CD8-positive, alpha-beta memory T cell (primary cell): ENCODE measurements at regions not wholly inside any gene's neighbourhood (a gene's known extent, or its start where the extent isn't known, plus 50 kb on each side); places are given as distances from the start of the nearest gene placed in this dataset.
"Not testable (repeated sequence)": the region's sequence is repeated elsewhere in the genome, so short reads cannot be mapped to it uniquely, and the experiment has no call there.

Experiments
- CTCF ChIA-PET: fragments of 350-600 bp; sonication (Branson Sonifier 250); formaldehyde crosslinking; loops from one replicate; lab custom pipeline; 2021; ENCODE audit warnings: antibody characterized with exemption; lab: Charles Lee
- POLR2A ChIA-PET: fragments of 350-600 bp; sonication (Branson Sonifier 250); formaldehyde crosslinking; loops from one replicate; lab custom pipeline; 2021; ENCODE audit warnings: antibody characterized with exemption; lab: Charles Lee
- DNase-seq, 5 donors: peaks; one replicate each; pipeline versions ENCODE4 v3.0.0 to v3.0.0-alpha.2; 2020 to 2022; ENCODE audit warnings: mixed read lengths in 1 of 5
- H3K27ac ChIP-seq: one replicate; pipeline ENCODE4 v1.7.0; 2013; ENCODE audit warnings: low read depth, mild to moderate bottlenecking, low read length, moderate library complexity
- H3K27me3 ChIP-seq: 2 replicates; pipeline ENCODE4 v1.7.0; 2013; ENCODE audit warnings: low read length, mild to moderate bottlenecking; ENCODE audit not compliant: insufficient read depth, poor library complexity, severe bottlenecking
- H3K36me3 ChIP-seq: 2 replicates; pipeline ENCODE4 v1.7.0; 2013; ENCODE audit warnings: mild to moderate bottlenecking, low read length, moderate library complexity; ENCODE audit not compliant: insufficient read depth
- H3K4me1 ChIP-seq: 2 replicates; pipeline ENCODE4 v1.7.0; 2013; ENCODE audit warnings: mild to moderate bottlenecking, low read length, moderate library complexity; ENCODE audit not compliant: insufficient read depth
- H3K4me3 ChIP-seq: 2 replicates; pipeline ENCODE4 v1.7.0; 2013; ENCODE audit warnings: mild to moderate bottlenecking, low read length
- H3K9me3 ChIP-seq: 2 replicates; pipeline ENCODE4 v1.7.0; 2013; ENCODE audit warnings: mild to moderate bottlenecking, low read length
- H3K27ac Mint-ChIP-seq, 8 donors: one replicate each; pipeline ENCODE4 v1.8.0; 2020 to 2021; ENCODE audit warnings: mixed read lengths in 8 of 8, mild to moderate bottlenecking in 6 of 8, inconsistent platforms in 3 of 8, moderate library complexity in 3 of 8
- H3K27me3 Mint-ChIP-seq, 2 donors: one replicate each; pipeline ENCODE4 v1.8.0; 2020 to 2021; ENCODE audit warnings: mixed read lengths in 2 of 2, mild to moderate bottlenecking in 1 of 2, moderate library complexity in 1 of 2
- H3K36me3 Mint-ChIP-seq, 3 donors: one replicate each; pipeline ENCODE4 v1.8.0; 2020 to 2021; ENCODE audit warnings: mixed read lengths in 3 of 3, inconsistent platforms in 1 of 3, mild to moderate bottlenecking in 1 of 3
- H3K4me1 Mint-ChIP-seq, 3 donors: one replicate each; pipeline ENCODE4 v1.8.0; 2020 to 2021; ENCODE audit warnings: mixed read lengths in 3 of 3, inconsistent platforms in 1 of 3, mild to moderate bottlenecking in 1 of 3
- H3K4me3 Mint-ChIP-seq, 7 donors: one replicate each; pipeline ENCODE4 v1.8.0; 2020 to 2021; ENCODE audit warnings: mixed read lengths in 7 of 7, mild to moderate bottlenecking in 6 of 7, moderate library complexity in 4 of 7, inconsistent platforms in 2 of 7
- H3K9me3 Mint-ChIP-seq, 5 donors: one replicate each; pipeline ENCODE4 v1.8.0; 2020 to 2022; ENCODE audit warnings: mixed read lengths in 5 of 5, mild to moderate bottlenecking in 3 of 5, moderate library complexity in 2 of 5, inconsistent platforms in 1 of 5

- POLR2A ChIA-PET: interaction anchor here (0.6 kb wide), 1 partner anchor 36 kb away, joined by 3 read pairs; no protein-coding TSS in a partner anchor
- Histone ChIP-seq H3K27ac (no peak overlapping the region), H3K27me3 (no peaks in the 10 kb centered on the region), H3K36me3 (no peaks in the 10 kb centered on the region), H3K9me3 (no peaks in the 10 kb centered on the region), H3K4me3 (no peak overlapping the region), H3K4me1 (no peaks in the 10 kb centered on the region)
- peaks cover 0 to 3% (median 0%) of the 10 kb centered on the region in 3 donors for H3K4me1 Mint-ChIP-seq
- CTCF ChIA-PET: no interaction called here
- peaks cover 7 to 8% of the 10 kb centered on the region in 2 donors for H3K27me3 Mint-ChIP-seq
- no peak overlapping the region for H3K27ac Mint-ChIP-seq
- peaks cover 0 to 8% (median 2%) of the 10 kb centered on the region in 3 donors for H3K36me3 Mint-ChIP-seq
- peaks cover 0 to 2% (median 0%) of the 10 kb centered on the region in 5 donors for H3K9me3 Mint-ChIP-seq
- H3K4me3 Mint-ChIP-seq: no peak overlapping the region
- DNase-seq: no peak
Observed at GRCh38 chr10:22801785-22802184, 87.4 kb upstream of the PIP4K2A start.

DNA sequence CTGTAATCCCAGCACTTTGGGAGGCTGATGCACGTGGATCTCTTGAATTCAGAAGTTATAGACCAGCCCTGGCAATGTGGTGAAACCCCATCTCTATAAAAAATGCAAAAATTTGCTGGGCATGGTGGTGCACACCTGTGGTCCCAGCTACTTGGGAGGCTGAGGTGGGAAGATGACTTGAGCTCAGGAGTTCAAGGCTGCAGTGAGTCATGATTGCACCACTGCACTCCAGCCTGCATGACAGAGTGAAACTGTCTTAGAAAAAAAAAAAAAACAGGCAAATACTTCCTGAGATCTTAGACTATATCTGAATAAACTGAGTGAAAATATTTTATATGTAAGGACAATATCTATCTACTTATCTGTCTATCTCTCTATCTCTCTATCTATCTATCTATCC, 83.4 kb upstream of the PIP4K2A start:
- H3K4me1 Mint-ChIP-seq, H3K9me3 ChIP-seq, DNase-seq, H3K9me3 Mint-ChIP-seq, POLR2A ChIA-PET, H3K27me3 ChIP-seq, CTCF ChIA-PET, H3K27ac Mint-ChIP-seq, H3K36me3 ChIP-seq, H3K36me3 Mint-ChIP-seq, H3K4me3 Mint-ChIP-seq, H3K27ac ChIP-seq, H3K4me3 ChIP-seq, H3K4me1 ChIP-seq: not testable (repeated sequence)
- H3K27me3 Mint-ChIP-seq: peaks cover 20% of the 10 kb centered on the region in 2 donors

- POLR2A ChIA-PET: no interaction called here
- H3K4me1 Mint-ChIP-seq: no peaks in the 10 kb centered on the region
- CTCF ChIA-PET: no interaction called here
- H3K36me3 Mint-ChIP-seq: peaks cover 0 to 15% (median 1%) of the 10 kb centered on the region in 3 donors
- no peak overlapping the region for H3K4me3 ChIP-seq
- H3K27ac ChIP-seq: no peak overlapping the region
- H3K4me3 Mint-ChIP-seq: no peak overlapping the region
- H3K27me3 ChIP-seq: no peaks in the 10 kb centered on the region
- H3K9me3 ChIP-seq: no peaks in the 10 kb centered on the region
- peaks cover 19 to 25% of the 10 kb centered on the region in 2 donors for H3K27me3 Mint-ChIP-seq
- H3K27ac Mint-ChIP-seq: no peak overlapping the region
- no peak for DNase-seq
- no peaks in the 10 kb centered on the region for H3K9me3 Mint-ChIP-seq
- no peaks in the 10 kb centered on the region for H3K4me1 ChIP-seq
- H3K36me3 ChIP-seq: no peaks in the 10 kb centered on the region
Observed at GRCh38 chr10:22795546-22795945, 81.2 kb upstream of the PIP4K2A start.

DNA sequence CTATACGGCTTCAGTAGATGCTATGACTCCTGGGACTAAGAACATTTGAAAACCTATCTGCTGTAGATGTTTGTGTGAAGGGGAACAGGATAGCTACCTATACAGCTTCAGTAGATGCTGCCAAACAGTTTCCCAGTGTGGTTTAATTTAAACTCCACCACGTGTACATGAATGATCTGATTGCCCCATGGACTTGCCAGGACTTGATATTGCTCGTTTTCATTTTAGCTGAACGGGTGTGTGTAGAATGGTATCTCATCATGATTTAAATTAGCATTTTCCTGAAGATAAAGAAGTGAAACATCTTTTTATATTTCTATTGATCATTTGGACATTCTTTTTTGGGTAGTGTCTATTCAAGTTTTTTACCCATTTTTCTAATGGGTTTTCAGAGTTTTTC, 77.8 kb upstream of the PIP4K2A start:
- no peak overlapping the region for H3K27ac Mint-ChIP-seq
- no peaks in the 10 kb centered on the region for H3K9me3 Mint-ChIP-seq
- H3K4me3 ChIP-seq: no peak overlapping the region
- DNase-seq: no peak
- H3K27me3 Mint-ChIP-seq: peaks cover 17 to 22% of the 10 kb centered on the region in 2 donors
- H3K27ac ChIP-seq: no peak overlapping the region
- no peaks in the 10 kb centered on the region for H3K9me3 ChIP-seq
- ChIA-PET CTCF (no interaction called here), POLR2A (no interaction called here)
- no peaks in the 10 kb centered on the region for H3K36me3 ChIP-seq
- no peaks in the 10 kb centered on the region for H3K27me3 ChIP-seq
- H3K36me3 Mint-ChIP-seq: peaks cover 0 to 14% (median 2%) of the 10 kb centered on the region in 3 donors
- no peaks in the 10 kb centered on the region for H3K4me1 ChIP-seq
- no peak overlapping the region for H3K4me3 Mint-ChIP-seq
- H3K4me1 Mint-ChIP-seq: no peaks in the 10 kb centered on the region

GRCh38 chr10:22791665-22792064, 77.3 kb upstream of the PIP4K2A start:
- H3K9me3 Mint-ChIP-seq: no peaks in the 10 kb centered on the region
- no peaks in the 10 kb centered on the region for H3K27me3 ChIP-seq
- no peaks in the 10 kb centered on the region for H3K36me3 ChIP-seq
- H3K27ac ChIP-seq: no peak overlapping the region
- H3K27ac Mint-ChIP-seq: no peak overlapping the region
- POLR2A ChIA-PET: no interaction called here
- H3K36me3 Mint-ChIP-seq: peaks cover 0 to 14% (median 2%) of the 10 kb centered on the region in 3 donors
- peaks cover 0 to 2% (median 0%) of the 10 kb centered on the region in 3 donors for H3K4me1 Mint-ChIP-seq
- peaks cover 17 to 22% of the 10 kb centered on the region in 2 donors for H3K27me3 Mint-ChIP-seq
- CTCF ChIA-PET: no interaction called here
- DNase-seq: no peak
- no peaks in the 10 kb centered on the region for H3K9me3 ChIP-seq
- H3K4me3 ChIP-seq: no peak overlapping the region
- H3K4me3 Mint-ChIP-seq: no peak overlapping the region
- H3K4me1 ChIP-seq: no peaks in the 10 kb centered on the region

GRCh38 chr10:22784668-22785067, 70.3 kb upstream of the PIP4K2A start:
- Mint-ChIP-seq H3K4me3 (no peak overlapping the region), H3K36me3 (no peaks in the 10 kb centered on the region), H3K9me3 (no peaks in the 10 kb centered on the region), H3K4me1 (peaks cover 0 to 7% (median 0%) of the 10 kb centered on the region in 3 donors), H3K27me3 (peaks cover 0 to 6% of the 10 kb centered on the region in 2 donors), H3K27ac (peak overlapping the region in 1 of 8 donors; percentile 29)
- H3K27ac ChIP-seq: no peak overlapping the region
- H3K4me1 ChIP-seq: no peaks in the 10 kb centered on the region
- no peaks in the 10 kb centered on the region for H3K36me3 ChIP-seq
- POLR2A ChIA-PET: interaction anchor here (0.6 kb wide), 1 partner anchor 982 kb away, joined by 3 read pairs; no protein-coding TSS in a partner anchor
- no peaks in the 10 kb centered on the region for H3K9me3 ChIP-seq
- no peak overlapping the region for H3K4me3 ChIP-seq
- DNase-seq: no peak
- CTCF ChIA-PET: no interaction called here
- H3K27me3 ChIP-seq: no peaks in the 10 kb centered on the region

DNA sequence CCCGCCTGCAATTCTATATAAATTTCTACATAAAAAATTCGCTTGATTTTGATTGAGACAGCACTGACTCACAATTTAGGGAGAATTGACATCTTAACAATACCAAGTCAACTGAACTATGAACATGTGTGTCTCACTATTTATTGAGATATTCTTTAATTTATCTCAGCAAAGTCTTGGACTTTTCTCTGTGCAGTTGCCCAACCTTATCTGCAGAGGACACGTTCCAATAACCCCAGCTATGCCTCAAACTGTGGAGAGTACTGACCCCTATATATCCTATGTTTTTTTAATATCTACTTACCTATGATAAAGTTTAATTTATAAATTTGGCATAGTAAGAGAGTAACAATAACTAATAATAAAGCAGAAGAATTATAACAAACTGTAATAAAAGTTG, 69.4 kb upstream of the PIP4K2A start:
- Mint-ChIP-seq H3K27me3 (peaks cover 0 to 2% of the 10 kb centered on the region in 2 donors), H3K36me3 (no peaks in the 10 kb centered on the region), H3K9me3 (peaks cover 0 to under 1% (median 0%) of the 10 kb centered on the region in 5 donors), H3K27ac (no peak overlapping the region), H3K4me3 (no peak overlapping the region), H3K4me1 (peaks cover under 1 to 7% (median 2%) of the 10 kb centered on the region in 3 donors)
- no peak for DNase-seq
- POLR2A ChIA-PET: no interaction called here
- no peaks in the 10 kb centered on the region for H3K4me1 ChIP-seq
- no peaks in the 10 kb centered on the region for H3K36me3 ChIP-seq
- H3K9me3 ChIP-seq: no peaks in the 10 kb centered on the region
- H3K4me3 ChIP-seq: no peak overlapping the region
- no peak overlapping the region for H3K27ac ChIP-seq
- H3K27me3 ChIP-seq: no peaks in the 10 kb centered on the region
- CTCF ChIA-PET: no interaction called here

DNA sequence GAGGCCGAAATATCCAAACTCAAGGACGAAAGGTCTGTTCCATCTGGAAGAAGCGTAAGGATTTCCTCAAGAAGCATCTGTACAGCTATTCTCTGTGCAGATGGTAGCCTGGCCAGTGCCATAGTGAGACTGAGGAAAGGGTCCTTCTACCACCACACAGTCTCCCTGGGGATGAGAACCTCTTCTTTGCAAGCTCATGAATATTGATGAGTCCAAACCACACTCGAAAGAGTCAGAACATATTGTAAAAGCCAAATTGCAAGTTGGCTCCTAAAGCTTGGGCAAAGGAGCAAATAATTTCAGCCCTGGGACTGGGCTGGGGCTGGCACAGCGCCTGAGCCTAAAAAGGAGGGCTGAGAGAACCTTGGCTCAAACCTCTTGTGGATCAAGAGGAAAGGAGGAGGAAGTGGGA, 66.1 kb upstream of the PIP4K2A start:
- H3K4me1 ChIP-seq: no peaks in the 10 kb centered on the region
- Mint-ChIP-seq H3K27me3 (peaks cover 0 to 1% of the 10 kb centered on the region in 2 donors), H3K9me3 (peaks cover 6 to 13% (median 8%) of the 10 kb centered on the region in 5 donors), H3K4me1 (peaks cover 0 to 4% (median 2%) of the 10 kb centered on the region in 3 donors), H3K36me3 (peaks cover 2 to 8% (median 2%) of the 10 kb centered on the region in 3 donors), H3K27ac (no peak overlapping the region), H3K4me3 (no peak overlapping the region)
- H3K27me3 ChIP-seq: no peaks in the 10 kb centered on the region
- no peaks in the 10 kb centered on the region for H3K36me3 ChIP-seq
- ChIA-PET CTCF (no interaction called here), POLR2A (interaction anchor here (0.5 kb wide), 1 partner anchor 32 kb away, joined by 3 read pairs; no protein-coding TSS in a partner anchor)
- no peak for DNase-seq
- H3K4me3 ChIP-seq: no peak overlapping the region
- H3K27ac ChIP-seq: no peak overlapping the region
- no peaks in the 10 kb centered on the region for H3K9me3 ChIP-seq
